GM12891 (cell line): ENCODE measurements at regions not wholly inside any gene's neighbourhood (a gene's known extent, or its start where the extent isn't known, plus 50 kb on each side); places are given as distances from the start of the nearest gene placed in this dataset.

Source experiments
- DNase-seq: peaks from one replicate; pipeline ENCODE4 v3.0.0; 2011; ENCODE audit warnings: low spot score; ENCODE audit not compliant: insufficient read length
- FAIRE-seq: peaks from 2 replicates; lab custom pipeline; 2011; peaks lifted over from hg19 to GRCh38; lab: Jason Lieb, UNC
- PAX5 ChIP-seq: IDR thresholded peaks from 2 replicates; pipeline ENCODE4 v1.6.1; 2011; ENCODE audit warnings: low read length, moderate library complexity, mild to moderate bottlenecking; ENCODE audit not compliant: insufficient read depth, severe bottlenecking
- POLR2A ChIP-seq: IDR thresholded peaks from 2 replicates; pipeline ENCODE4 v1.6.1; 2011; ENCODE audit warnings: low read depth, low read length, control low read depth
- POLR2AphosphoS5 ChIP-seq: IDR thresholded peaks from 2 replicates; pipeline ENCODE4 v1.6.1; 2011; ENCODE audit warnings: low read depth, low read length, control low read depth
- POU2F2 ChIP-seq: IDR thresholded peaks from 2 replicates; pipeline ENCODE4 v1.6.1; 2011; ENCODE audit warnings: low read depth, mild to moderate bottlenecking, control low read depth, low read length, moderate library complexity
- SPI1 ChIP-seq: IDR thresholded peaks from 2 replicates; pipeline ENCODE4 v1.6.1; 2011; ENCODE audit warnings: low read depth, low read length, control low read depth
- TAF1 ChIP-seq: IDR thresholded peaks from 2 replicates; pipeline ENCODE4 v1.6.1; 2011; ENCODE audit warnings: low read depth, low read length, control low read depth

- no peak for DNase-seq
Measured at GRCh38 chrX:39596437-39596836, 501.3 kb downstream of the BCOR start.

DNA sequence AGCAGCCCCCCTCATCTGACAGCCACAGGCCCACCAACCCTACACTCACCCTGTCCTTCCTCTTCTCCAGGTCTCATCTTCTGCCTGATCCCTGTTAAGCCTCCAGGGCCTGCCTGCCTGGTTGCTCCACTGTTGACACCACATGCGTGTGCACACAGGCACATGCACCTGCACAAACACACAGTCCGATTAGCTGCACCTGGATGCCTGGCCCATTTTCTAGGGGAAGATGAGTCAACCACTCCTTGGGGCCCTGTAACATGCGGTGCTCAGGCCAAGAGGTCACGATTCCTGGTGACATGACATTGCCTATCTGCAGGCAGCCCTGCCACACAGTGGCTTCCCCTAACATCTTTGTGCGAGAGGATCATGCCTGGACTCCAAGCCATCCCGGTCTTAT lies 498.4 kb downstream of the BCOR start:
- TF ChIP-seq POLR2A: no peak
- TF ChIP-seq POU2F2: no peak
- no peak for TF ChIP-seq SPI1
- TF ChIP-seq TAF1: no peak
- TF ChIP-seq PAX5: no peak
- TF ChIP-seq POLR2AphosphoS5: no peak
- FAIRE-seq: no peak
- no peak for DNase-seq

More at GRCh38 chrX:39596437-39596836, 501.3 kb downstream of the BCOR start:
- no peak for TF ChIP-seq SPI1
- TF ChIP-seq TAF1: no peak
- no peak for TF ChIP-seq POU2F2
- no peak for FAIRE-seq

- FAIRE-seq: no peak
Measured at GRCh38 chrX:39600222-39600621, 497.5 kb downstream of the BCOR start.

GRCh38 chrX:39601231-39602177 lies 496.3 kb downstream of the BCOR start:
- FAIRE-seq (no peak), DNase-seq (no peak)
- TF ChIP-seq TAF1: no peak
- no peak for TF ChIP-seq POU2F2
- no peak for TF ChIP-seq POLR2A
- no peak for TF ChIP-seq POLR2AphosphoS5
- TF ChIP-seq SPI1: no peak
- no peak for TF ChIP-seq PAX5

More at GRCh38 chrX:39600222-39600621, 497.5 kb downstream of the BCOR start:
- no peak for DNase-seq
- TF ChIP-seq TAF1 (no peak), POU2F2 (no peak), POLR2A (no peak), POLR2AphosphoS5 (no peak), PAX5 (no peak), SPI1 (no peak)

- TF ChIP-seq POLR2AphosphoS5 (no peak), SPI1 (no peak), POU2F2 (no peak), PAX5 (no peak), POLR2A (no peak), TAF1 (no peak)
- FAIRE-seq: no peak
- no peak for DNase-seq
Measured at GRCh38 chrX:39602195-39602594, 495.6 kb downstream of the BCOR start.

- FAIRE-seq (no peak), DNase-seq (no peak)
- TF ChIP-seq SPI1 (no peak), PAX5 (no peak), POLR2A (no peak), POU2F2 (no peak), TAF1 (no peak), POLR2AphosphoS5 (no peak)
Measured at GRCh38 chrX:39603230-39603629, 494.5 kb downstream of the BCOR start.

DNA sequence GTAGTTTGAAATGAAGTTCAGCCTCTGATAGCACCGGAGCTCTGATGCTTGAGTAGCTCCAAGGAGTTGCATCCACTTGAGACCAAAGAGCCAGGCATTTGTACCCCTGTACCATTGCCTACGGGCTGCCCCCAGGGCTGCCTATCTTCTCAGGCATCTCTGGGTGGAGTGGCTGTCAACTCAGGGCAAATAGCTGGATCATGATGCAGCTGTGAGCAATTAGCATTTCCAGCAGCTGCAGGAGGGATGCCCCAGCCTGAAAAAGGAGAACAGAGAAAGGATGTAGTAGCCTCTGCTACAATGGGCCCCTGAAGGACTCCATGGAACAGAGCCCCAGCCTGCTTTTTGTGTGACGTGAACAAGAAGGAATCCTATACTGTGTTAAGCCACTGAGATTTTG lies 492.6 kb downstream of the BCOR start:
- FAIRE-seq: no peak
- no peak for DNase-seq
- TF ChIP-seq SPI1: peak; percentile 21; the same call in 1 of the 2 replicates
- TF ChIP-seq TAF1: no peak
- no peak for TF ChIP-seq PAX5
- TF ChIP-seq POLR2AphosphoS5: no peak
- no peak for TF ChIP-seq POLR2A

- no peak for DNase-seq
- TF ChIP-seq POLR2A: no peak
- no peak for FAIRE-seq
Measured at GRCh38 chrX:39605866-39606265, 491.9 kb downstream of the BCOR start.

- no peak for TF ChIP-seq TAF1
- no peak for TF ChIP-seq POLR2A
- TF ChIP-seq PAX5: no peak
- TF ChIP-seq POLR2AphosphoS5: no peak
- TF ChIP-seq SPI1: no peak
- TF ChIP-seq POU2F2: no peak
- FAIRE-seq (no peak), DNase-seq (no peak)
Measured at GRCh38 chrX:39609941-39610340, 487.8 kb downstream of the BCOR start.
